H1 (cell line): ENCODE measurements at regions not wholly inside any gene's neighbourhood (a gene's known extent, or its start where the extent isn't known, plus 50 kb on each side); places are given as distances from the start of the nearest gene placed in this dataset.

Experiments used
- CTCF ChIA-PET: fragments of 300-600 bp; sonication (Branson Sonifier 250); formaldehyde crosslinking; loops from one replicate; lab custom pipeline; 2021; ENCODE audit not compliant: partially characterized antibody; lab: Charles Lee
- POLR2A ChIA-PET: fragments of 300-600 bp; sonication (Branson Sonifier 250); formaldehyde crosslinking; loops from one replicate; lab custom pipeline; 2021; ENCODE audit warnings: inconsistent platforms; ENCODE audit not compliant: partially characterized antibody; lab: Charles Lee
- DNase-seq, 2 experiments: peaks; one replicate each; pipeline versions ENCODE4 v3.0.0 to v3.0.0-alpha.2; 2010 to 2022; ENCODE audit warnings: low spot score in 2 of 2, low read depth in 1 of 2, mixed read lengths in 1 of 2
- FAIRE-seq: peaks from 2 replicates; lab custom pipeline; 2011; peaks lifted over from hg19 to GRCh38; lab: Jason Lieb, UNC
- H2AFZ ChIP-seq: 2 replicates; pipeline ENCODE4 v1.8.1; 2012; ENCODE audit warnings: low read length, inconsistent platforms
- H2AK5ac ChIP-seq: 2 replicates; pipeline ENCODE4 v1.6.1; 2013; ENCODE audit warnings: low read depth, low read length
- H2BK120ac ChIP-seq: replicated peaks from 2 replicates; pipeline ENCODE3; 2013; ENCODE audit warnings: low read depth, low read length, inconsistent platforms
- H2BK12ac ChIP-seq: 2 replicates; pipeline ENCODE4 v1.6.1; 2013; ENCODE audit warnings: low read depth, low read length
- H2BK15ac ChIP-seq: 2 replicates; pipeline ENCODE4 v1.6.1; 2013; ENCODE audit warnings: low read length
- H2BK20ac ChIP-seq: 2 replicates; pipeline ENCODE4 v1.6.1; 2013; ENCODE audit warnings: low read length
- H2BK5ac ChIP-seq: 2 replicates; pipeline ENCODE4 v1.6.1; 2013; ENCODE audit warnings: low read depth, low read length
- H3K14ac ChIP-seq: 2 replicates; pipeline ENCODE4 v1.6.1; 2013; ENCODE audit warnings: inconsistent platforms; ENCODE audit not compliant: insufficient read length
- H3K18ac ChIP-seq: 2 replicates; pipeline ENCODE4 v1.6.1; 2013; ENCODE audit warnings: low read length; ENCODE audit errors: extremely low read depth
- H3K23ac ChIP-seq: 2 replicates; pipeline ENCODE4 v1.6.1; 2013; ENCODE audit warnings: inconsistent platforms; ENCODE audit not compliant: insufficient read length
- H3K23me2 ChIP-seq: 2 replicates; pipeline ENCODE4 v1.6.1; 2013; ENCODE audit warnings: low read depth, low read length
- H3K27ac ChIP-seq: 2 replicates; pipeline ENCODE4 v1.6.1; 2011; ENCODE audit warnings: low read depth, low read length, inconsistent platforms
- H3K27me3 ChIP-seq, 4 experiments: replicated peaks in 1 of 4; 1 replicate in 1 of 4; 2 replicates in 3 of 4; pipeline versions ENCODE4 v1.6.1 to v1.8.1; 2011 to 2013; ENCODE audit warnings: low read length in 3 of 4, mild to moderate bottlenecking in 3 of 4, inconsistent platforms in 2 of 4, mixed read lengths in 2 of 4, moderate library complexity in 1 of 4; ENCODE audit not compliant: control insufficient read depth in 3 of 4, insufficient read depth in 3 of 4; ENCODE audit errors: extremely low read depth in 1 of 4
- H3K36me3 ChIP-seq, 4 experiments: 2 replicates each; pipeline versions ENCODE4 v1.6.1 to v1.8.1; 2011 to 2013; ENCODE audit warnings: mild to moderate bottlenecking in 4 of 4, low read length in 3 of 4, moderate library complexity in 2 of 4, control low read depth in 1 of 4, inconsistent platforms in 1 of 4; ENCODE audit not compliant: insufficient read depth in 4 of 4, control insufficient read depth in 2 of 4
- H3K4ac ChIP-seq: replicated peaks from 2 replicates; pipeline ENCODE3; 2013; ENCODE audit warnings: low read length, low read depth, mixed read lengths, inconsistent platforms; ENCODE audit not compliant: insufficient read length
- H3K4me1 ChIP-seq, 4 experiments: replicated peaks in 1 of 4; 1 replicate in 1 of 4; 2 replicates in 3 of 4; pipeline versions ENCODE4 v1.6.1 to v1.8.1; 2011 to 2013; ENCODE audit warnings: low read length in 3 of 4, inconsistent platforms in 2 of 4, mixed read lengths in 1 of 4; ENCODE audit not compliant: insufficient read depth in 4 of 4, control insufficient read depth in 3 of 4
- H3K4me2 ChIP-seq, 2 experiments: 2 replicates each; pipeline versions ENCODE4 v1.6.1 to v1.8.1; 2011 to 2013; ENCODE audit warnings: low read depth in 2 of 2, low read length in 2 of 2, control low read depth in 1 of 2, inconsistent platforms in 1 of 2, mild to moderate bottlenecking in 1 of 2; ENCODE audit not compliant: insufficient read depth in 1 of 2
- H3K4me3 ChIP-seq, 4 experiments: fragments of 200-600, 300-600 bp in 1 of 4; sonication (generic), shearing (Covaris generic), sonication (Bioruptor Twin) in 1 of 4; 2 replicates each; pipeline versions ENCODE4 v1.5.1 to v1.8.1; 2011 to 2016; ENCODE audit warnings: low read length in 4 of 4, low read depth in 3 of 4, control low read depth in 2 of 4, inconsistent platforms in 2 of 4, mild to moderate bottlenecking in 2 of 4, mixed read lengths in 1 of 4, moderate library complexity in 1 of 4; ENCODE audit not compliant: insufficient read depth in 2 of 4; ENCODE audit errors: extremely low read depth in 1 of 4
- H3K56ac ChIP-seq: replicated peaks from 2 replicates; pipeline ENCODE3; 2013; ENCODE audit warnings: low read depth, mild to moderate bottlenecking, mixed read lengths, low read length, inconsistent platforms; ENCODE audit not compliant: insufficient read length
- H3K79me1 ChIP-seq: 2 replicates; pipeline ENCODE4 v1.6.1; 2013; ENCODE audit warnings: low read depth, low read length, control low read depth
- H3K79me2 ChIP-seq, 2 experiments: 2 replicates each; pipeline versions ENCODE4 v1.6.1 to v1.8.1; 2012 to 2013; ENCODE audit warnings: low read length in 2 of 2, mild to moderate bottlenecking in 2 of 2, inconsistent platforms in 1 of 2; ENCODE audit not compliant: insufficient read depth in 2 of 2, control insufficient read depth in 1 of 2
- H3K9ac ChIP-seq, 4 experiments: replicated peaks in 1 of 4; 1 replicate in 1 of 4; 2 replicates in 3 of 4; pipeline versions ENCODE4 v1.6.1 to v1.8.1; 2011 to 2013; ENCODE audit warnings: low read depth in 3 of 4, low read length in 3 of 4, control low read depth in 2 of 4, mild to moderate bottlenecking in 2 of 4, moderate library complexity in 2 of 4, inconsistent platforms in 1 of 4; ENCODE audit errors: extremely low read depth in 1 of 4
- H3K9me3 ChIP-seq, 2 experiments: 2 replicates each; pipeline versions ENCODE4 v1.6.1 to v1.8.1; 2012 to 2013; ENCODE audit warnings: mild to moderate bottlenecking in 2 of 2, moderate library complexity in 2 of 2, control low read depth in 1 of 2, inconsistent platforms in 1 of 2, low read depth in 1 of 2, low read length in 1 of 2, mixed read lengths in 1 of 2; ENCODE audit not compliant: insufficient read depth in 2 of 2
- H4K20me1 ChIP-seq, 2 experiments: replicated peaks in 1 of 2; 2 replicates each; pipeline versions ENCODE3 to v1.8.1; 2011 to 2013; ENCODE audit warnings: inconsistent platforms in 2 of 2, low read length in 2 of 2, mild to moderate bottlenecking in 1 of 2; ENCODE audit not compliant: insufficient read depth in 2 of 2, control insufficient read depth in 1 of 2
- H4K5ac ChIP-seq: 2 replicates; pipeline ENCODE4 v1.6.1; 2013; ENCODE audit warnings: low read length, low read depth, mixed read lengths, inconsistent platforms; ENCODE audit not compliant: insufficient read length
- H4K8ac ChIP-seq: 2 replicates; pipeline ENCODE4 v1.8.0; 2013; ENCODE audit warnings: mild to moderate bottlenecking, moderate library complexity, low read length, inconsistent platforms; ENCODE audit not compliant: insufficient read depth; ENCODE audit errors: extremely low read depth
- H4K91ac ChIP-seq: replicated peaks from 2 replicates; pipeline ENCODE3; 2013; ENCODE audit warnings: low read length, mixed read lengths, inconsistent platforms; ENCODE audit not compliant: insufficient read length
- ASH2L ChIP-seq: fragments of 200-600, 300-600 bp; sonication (generic); IDR thresholded peaks from one replicate; pipeline ENCODE4 v1.7.1; 2017; ENCODE audit warnings: low read length
- BRCA1 ChIP-seq: IDR thresholded peaks from 2 replicates; pipeline ENCODE4 v1.6.1; 2012; ENCODE audit warnings: low read depth, low read length, improper control_type of control experiment
- CBX8 ChIP-seq: fragments of 300-800, 300-1000 bp; sonication (generic); IDR thresholded peaks from 2 replicates; pipeline ENCODE4 v1.7.1; 2016; ENCODE audit warnings: low read depth, low read length, borderline replicate concordance
- EP300 ChIP-seq, 2 experiments: IDR thresholded peaks; 1 replicate in 1 of 2; 2 replicates in 1 of 2; pipeline ENCODE4 v1.6.1; 2011 to 2012; ENCODE audit warnings: low read depth in 2 of 2, low read length in 2 of 2, mild to moderate bottlenecking in 2 of 2, borderline replicate concordance in 1 of 2, inconsistent platforms in 1 of 2, moderate library complexity in 1 of 2
- GABPA ChIP-seq: IDR thresholded peaks from 2 replicates; pipeline ENCODE4 v1.6.1; 2011; ENCODE audit warnings: mild to moderate bottlenecking, low read length, moderate library complexity, borderline replicate concordance; ENCODE audit not compliant: insufficient read depth
- JUN ChIP-seq: IDR thresholded peaks from 2 replicates; pipeline ENCODE4 v1.6.1; 2011; ENCODE audit warnings: low read depth, mild to moderate bottlenecking, improper control_type of control experiment, low read length
- RAD21 ChIP-seq, 2 experiments: IDR thresholded peaks in 1 of 2; conservative IDR thresholded peaks in 1 of 2; 2 replicates each; pipeline ENCODE4 v1.6.1; 2011; ENCODE audit warnings: low read depth in 2 of 2, low read length in 2 of 2, improper control_type of control experiment in 1 of 2, inconsistent platforms in 1 of 2, mild to moderate bottlenecking in 1 of 2, moderate library complexity in 1 of 2
- RBBP5 ChIP-seq: IDR thresholded peaks from 2 replicates; pipeline ENCODE4 v1.7.1; 2012; ENCODE audit warnings: low read depth, mild to moderate bottlenecking, inconsistent platforms, low read length, moderate library complexity, borderline replicate concordance
- SIN3A ChIP-seq, 2 experiments: IDR thresholded peaks in 1 of 2; conservative IDR thresholded peaks in 1 of 2; 2 replicates each; pipeline ENCODE4 v1.6.1; 2011 to 2012; ENCODE audit warnings: low read length in 2 of 2, improper control_type of control experiment in 1 of 2, low read depth in 1 of 2, mild to moderate bottlenecking in 1 of 2
- SRF ChIP-seq: IDR thresholded peaks from 2 replicates; pipeline ENCODE4 v1.6.1; 2011; ENCODE audit warnings: mild to moderate bottlenecking, low read depth, low read length, moderate library complexity
- SUZ12 ChIP-seq: fragments of 200-600 bp; sonication (generic); IDR thresholded peaks from 2 replicates; pipeline ENCODE4 v1.6.1; 2012; ENCODE audit warnings: mild to moderate bottlenecking, inconsistent platforms, low read length, moderate library complexity, mixed read lengths
- TAF1 ChIP-seq: IDR thresholded peaks from 2 replicates; pipeline ENCODE4 v1.6.1; 2011; ENCODE audit warnings: mild to moderate bottlenecking, low read depth, low read length
- WGBS, 2 experiments: shearing (Covaris generic) in 1 of 2; methylation state at CpG; one replicate each; pipeline versions ENCODE4 v1.1.6 to v1.1.7; 2013 to 2015; ENCODE audit warnings: low lambda C conversion rate in 2 of 2, mixed read lengths in 2 of 2, inconsistent platforms in 1 of 2, low coverage in 1 of 2, missing lambda C conversion rate in 1 of 2; ENCODE audit not compliant: insufficient replicate concordance in 2 of 2, insufficient coverage in 1 of 2, insufficient read length in 1 of 2; ENCODE audit errors: extremely low coverage in 1 of 2, missing lambda C conversion rate in 1 of 2; 5-methylcytosine and 5-hydroxymethylcytosine counted together

GRCh38 chr1:145545055-145545454, 62.7 kb upstream of the GPR89A start:
- Histone ChIP-seq H3K14ac (no peak overlapping the region), H3K27me3 (no peaks in the 10 kb centered on the region), H3K23ac (no peak overlapping the region), H3K56ac (no peak overlapping the region), H3K18ac (no peak overlapping the region), H2AFZ (no peak overlapping the region), H4K91ac (no peak overlapping the region), H2BK5ac (no peak overlapping the region), H4K5ac (no peak overlapping the region), H2BK20ac (no peak overlapping the region), H3K79me1 (no peaks in the 10 kb centered on the region), H3K4ac (no peak overlapping the region), H2AK5ac (no peak overlapping the region), H3K9ac (no peak overlapping the region), H4K8ac (no peak overlapping the region), H3K9me3 (no peaks in the 10 kb centered on the region), H3K23me2 (no peaks in the 10 kb centered on the region), H3K36me3 (no peaks in the 10 kb centered on the region), H3K4me1 (no peaks in the 10 kb centered on the region), H2BK15ac (no peak overlapping the region), H3K27ac (no peak overlapping the region), H4K20me1 (no peaks in the 10 kb centered on the region), H2BK120ac (no peak overlapping the region), H3K79me2 (no peaks in the 10 kb centered on the region), H2BK12ac (no peak overlapping the region), H3K4me2 (no peak overlapping the region), H3K4me3 (no peak overlapping the region)
- DNase-seq = no peak
- 91% methylated on average over 2 of the region's 2 CpGs; no CpG with 5 or more reads in 1 of the 2 experiments for WGBS, 2 experiments
- ChIA-PET CTCF (no interaction called here), POLR2A (no interaction called here)
- no peak for FAIRE-seq
- TF ChIP-seq SIN3A (conservative IDR thresholded peaks at IDR 0.05 in 1 of 2, IDR thresholded peaks at IDR 0.05 in 1 of 2; ENCODE audit: low read depth in 1 of 2, low read length in 2 of 2) (no peak), ASH2L (no peak), EP300 (IDR thresholded peaks at IDR 0.05; ENCODE audit: borderline replicate concordance in 1 of 2, low read depth in 2 of 2, low read length in 2 of 2) (no peak), GABPA (no peak), BRCA1 (no peak), TAF1 (no peak), SRF (no peak), RAD21 (IDR thresholded peaks at IDR 0.05 in 1 of 2, conservative IDR thresholded peaks at IDR 0.05 in 1 of 2; ENCODE audit: low read depth in 2 of 2, low read length in 2 of 2) (no peak), SUZ12 (no peak), CBX8 (no peak), JUN (no peak), RBBP5 (no peak)
